Keratinocyte (primary cell): ENCODE measurements at regions not wholly inside any gene's neighbourhood (a gene's known extent, or its start where the extent isn't known, plus 50 kb on each side); places are given as distances from the start of the nearest gene placed in this dataset.

Experiments
- EZH2 ChIP-seq: IDR thresholded peaks from one replicate; pipeline ENCODE4 v1.6.1; 2012; ENCODE audit warnings: inconsistent platforms, mild to moderate bottlenecking, low read length, moderate library complexity
- TF ChIP-seq, protein P1 (sequence below), 3 experiments: IDR thresholded peaks in 1 of 3; conservative IDR thresholded peaks in 1 of 3; optimal IDR thresholded peaks in 1 of 3; 2 replicates in 2 of 3; 3 replicates in 1 of 3; pipeline versions ENCODE3 to v1.5.1; 2011; ENCODE audit warnings: low read length in 3 of 3, mild to moderate bottlenecking in 3 of 3, moderate library complexity in 2 of 3, control low read depth in 1 of 3, inconsistent platforms in 1 of 3; ENCODE audit not compliant: insufficient read depth in 2 of 3; ENCODE audit errors: extremely low read depth in 1 of 3

DNA sequence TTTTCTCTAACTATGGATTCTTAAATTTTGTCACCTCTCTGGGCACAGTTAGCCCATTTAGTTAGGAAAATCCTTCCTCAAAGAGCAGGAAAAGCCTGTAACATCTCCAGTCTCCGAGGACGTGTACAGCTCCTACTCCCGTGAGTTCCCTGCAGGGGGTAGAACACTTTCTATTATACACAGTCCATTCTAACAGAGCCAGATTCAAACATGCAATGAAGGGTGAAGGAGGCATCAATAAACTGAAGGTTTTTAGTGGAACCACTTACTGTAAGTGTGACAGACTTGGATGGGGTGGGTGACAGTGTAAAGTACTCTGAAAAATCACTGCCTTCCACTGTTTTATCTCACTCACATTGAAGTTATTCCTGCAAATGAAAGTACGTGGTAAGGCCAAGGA is 204.7 kb upstream of the DACH1 start:
- TF ChIP-seq, protein P1, sequence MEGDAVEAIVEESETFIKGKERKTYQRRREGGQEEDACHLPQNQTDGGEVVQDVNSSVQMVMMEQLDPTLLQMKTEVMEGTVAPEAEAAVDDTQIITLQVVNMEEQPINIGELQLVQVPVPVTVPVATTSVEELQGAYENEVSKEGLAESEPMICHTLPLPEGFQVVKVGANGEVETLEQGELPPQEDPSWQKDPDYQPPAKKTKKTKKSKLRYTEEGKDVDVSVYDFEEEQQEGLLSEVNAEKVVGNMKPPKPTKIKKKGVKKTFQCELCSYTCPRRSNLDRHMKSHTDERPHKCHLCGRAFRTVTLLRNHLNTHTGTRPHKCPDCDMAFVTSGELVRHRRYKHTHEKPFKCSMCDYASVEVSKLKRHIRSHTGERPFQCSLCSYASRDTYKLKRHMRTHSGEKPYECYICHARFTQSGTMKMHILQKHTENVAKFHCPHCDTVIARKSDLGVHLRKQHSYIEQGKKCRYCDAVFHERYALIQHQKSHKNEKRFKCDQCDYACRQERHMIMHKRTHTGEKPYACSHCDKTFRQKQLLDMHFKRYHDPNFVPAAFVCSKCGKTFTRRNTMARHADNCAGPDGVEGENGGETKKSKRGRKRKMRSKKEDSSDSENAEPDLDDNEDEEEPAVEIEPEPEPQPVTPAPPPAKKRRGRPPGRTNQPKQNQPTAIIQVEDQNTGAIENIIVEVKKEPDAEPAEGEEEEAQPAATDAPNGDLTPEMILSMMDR (optimal IDR thresholded peaks at IDR 0.05 in 1 of 3, IDR thresholded peaks at IDR 0.05 in 1 of 3, conservative IDR thresholded peaks at IDR 0.05 in 1 of 3; ENCODE audit: extremely low read depth in 1 of 3, insufficient read depth in 2 of 3, low read length in 3 of 3), result no peak
- no peak for TF ChIP-seq EZH2
